ENCODE measurements at regions not wholly inside any gene's neighbourhood (a gene's known extent, or its start where the extent isn't known, plus 50 kb on each side); places are given as distances from the start of the nearest gene placed in this dataset.

- Histone ChIP-seq H3K4me3 (ENCODE audit: low read depth, low read length) (no peak overlapping the region), H3K36me3 (ENCODE audit: control insufficient read depth, insufficient read depth, low read length) (no peaks in the 10 kb centered on the region), H3K27me3 (ENCODE audit: control insufficient read depth, insufficient read depth, low read length) (no peaks in the 10 kb centered on the region)
- POLR2A ChIA-PET = no interaction called here
- CTCF ChIA-PET = interaction anchor here (0.6 kb wide), 1 partner anchor 424 kb away, joined by 3 read pairs; no protein-coding TSS in a partner anchor
- no peak for DNase-seq (ENCODE audit: low read depth)
- TF ChIP-seq, protein P1, sequence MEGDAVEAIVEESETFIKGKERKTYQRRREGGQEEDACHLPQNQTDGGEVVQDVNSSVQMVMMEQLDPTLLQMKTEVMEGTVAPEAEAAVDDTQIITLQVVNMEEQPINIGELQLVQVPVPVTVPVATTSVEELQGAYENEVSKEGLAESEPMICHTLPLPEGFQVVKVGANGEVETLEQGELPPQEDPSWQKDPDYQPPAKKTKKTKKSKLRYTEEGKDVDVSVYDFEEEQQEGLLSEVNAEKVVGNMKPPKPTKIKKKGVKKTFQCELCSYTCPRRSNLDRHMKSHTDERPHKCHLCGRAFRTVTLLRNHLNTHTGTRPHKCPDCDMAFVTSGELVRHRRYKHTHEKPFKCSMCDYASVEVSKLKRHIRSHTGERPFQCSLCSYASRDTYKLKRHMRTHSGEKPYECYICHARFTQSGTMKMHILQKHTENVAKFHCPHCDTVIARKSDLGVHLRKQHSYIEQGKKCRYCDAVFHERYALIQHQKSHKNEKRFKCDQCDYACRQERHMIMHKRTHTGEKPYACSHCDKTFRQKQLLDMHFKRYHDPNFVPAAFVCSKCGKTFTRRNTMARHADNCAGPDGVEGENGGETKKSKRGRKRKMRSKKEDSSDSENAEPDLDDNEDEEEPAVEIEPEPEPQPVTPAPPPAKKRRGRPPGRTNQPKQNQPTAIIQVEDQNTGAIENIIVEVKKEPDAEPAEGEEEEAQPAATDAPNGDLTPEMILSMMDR (IDR thresholded peaks at IDR 0.05; ENCODE audit: insufficient read depth, low read depth, low read length) = no peak
Observed at GRCh38 chr3:16811950-16812349, 72.8 kb upstream of the PLCL2 start.

DNA sequence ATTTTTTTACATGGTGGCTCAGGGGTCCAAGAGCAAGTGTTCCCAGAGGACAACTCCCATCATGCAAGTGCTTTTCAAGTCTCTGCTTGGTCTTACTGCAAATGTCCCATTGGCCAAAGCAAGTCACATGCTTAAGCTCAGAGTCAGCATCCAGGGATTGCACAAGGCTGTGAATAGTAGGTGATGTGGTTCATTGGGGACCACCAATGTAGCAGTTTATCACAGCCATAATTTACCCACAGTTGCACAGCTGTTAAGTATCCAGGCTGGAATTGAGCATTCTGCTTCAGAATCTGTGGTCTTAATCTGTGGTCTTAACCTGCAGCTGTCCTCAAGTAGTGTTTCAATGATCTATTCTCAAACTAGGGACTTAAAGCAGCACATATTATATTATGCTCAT lies 71.4 kb upstream of the PLCL2 start:
- CTCF ChIA-PET = no interaction called here
- POLR2A ChIA-PET = no interaction called here
- H3K4me3 ChIP-seq (ENCODE audit: low read depth, low read length) = no peak overlapping the region
- no peaks in the 10 kb centered on the region for H3K27me3 ChIP-seq (ENCODE audit: control insufficient read depth, insufficient read depth, low read length)
- no peaks in the 10 kb centered on the region for H3K36me3 ChIP-seq (ENCODE audit: control insufficient read depth, insufficient read depth, low read length)
- no peak for DNase-seq (ENCODE audit: low read depth)
- TF ChIP-seq, protein P1 (IDR thresholded peaks at IDR 0.05; ENCODE audit: insufficient read depth, low read depth, low read length) = no peak

DNA sequence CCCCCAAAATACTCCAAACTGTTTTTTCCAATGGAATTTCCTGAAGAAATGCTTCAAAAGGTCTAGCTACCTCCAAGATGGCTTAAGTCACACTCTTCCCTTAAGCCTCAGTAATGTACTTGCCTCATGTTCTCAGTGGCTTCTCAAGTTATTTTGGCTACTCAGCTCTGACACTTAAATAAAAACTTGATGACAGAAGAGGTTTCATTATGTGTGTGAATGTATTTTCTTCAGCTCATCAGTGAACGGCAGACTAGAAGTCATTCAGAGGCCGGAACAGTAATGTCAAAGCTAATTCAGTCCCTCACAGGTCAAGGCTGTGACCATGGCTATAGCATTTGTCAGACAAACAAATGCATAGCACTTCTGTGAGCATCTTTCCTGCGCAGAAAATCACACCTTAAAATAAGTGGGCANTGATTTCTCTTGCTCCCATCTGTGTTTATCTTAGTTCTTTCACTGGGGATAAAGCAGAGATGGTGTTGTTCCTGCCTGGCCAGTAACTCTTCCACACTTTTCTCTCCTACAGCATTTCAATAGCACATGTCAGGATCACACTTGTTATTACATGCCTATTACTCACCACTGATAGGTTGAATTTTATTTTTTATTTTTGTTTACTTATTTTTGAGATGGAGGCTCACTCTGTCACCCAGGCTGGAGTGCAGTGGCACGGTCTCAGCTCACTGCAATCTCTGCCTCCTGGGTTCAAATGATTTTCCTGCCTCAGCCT lies 68.5 kb upstream of the PLCL2 start:
- Histone ChIP-seq H3K27me3 (ENCODE audit: control insufficient read depth, insufficient read depth, low read length) (no peaks in the 10 kb centered on the region; the same call in 1 of the 2 replicates), H3K36me3 (ENCODE audit: control insufficient read depth, insufficient read depth, low read length) (no peaks in the 10 kb centered on the region), H3K4me3 (ENCODE audit: low read depth, low read length) (no peak overlapping the region)
- ChIA-PET CTCF (no interaction called here), POLR2A (no interaction called here)
- TF ChIP-seq, protein P1 (IDR thresholded peaks at IDR 0.05; ENCODE audit: insufficient read depth, low read depth, low read length) = no peak
- DNase-seq (ENCODE audit: low read depth) = no peak

DNA sequence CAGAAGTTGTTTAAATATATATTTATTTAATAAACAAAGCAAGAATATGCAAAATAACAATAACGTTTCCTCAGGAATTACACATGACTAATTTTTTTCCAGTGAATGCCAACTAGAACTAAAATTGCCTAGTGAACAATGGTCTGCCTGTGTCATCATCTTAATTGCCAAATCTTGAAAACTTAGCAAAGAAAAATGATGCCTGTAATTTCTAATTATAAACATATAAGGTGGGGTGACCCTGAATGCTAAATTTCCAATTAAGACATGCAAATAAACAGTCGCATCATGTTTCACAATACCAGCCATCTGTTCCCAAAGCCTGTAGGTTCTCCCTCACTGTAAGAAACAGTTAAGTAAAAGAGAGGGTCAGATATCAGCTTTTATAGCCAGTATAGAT lies 67.6 kb upstream of the PLCL2 start:
- Histone ChIP-seq H3K4me3 (ENCODE audit: low read depth, low read length) (no peak overlapping the region), H3K27me3 (ENCODE audit: control insufficient read depth, insufficient read depth, low read length) (no peaks in the 10 kb centered on the region; the same call in 1 of the 2 replicates), H3K36me3 (ENCODE audit: control insufficient read depth, insufficient read depth, low read length) (no peaks in the 10 kb centered on the region)
- TF ChIP-seq, protein P1 (IDR thresholded peaks at IDR 0.05; ENCODE audit: insufficient read depth, low read depth, low read length) = no peak
- ChIA-PET CTCF (no interaction called here), POLR2A (no interaction called here)
- no peak for DNase-seq (ENCODE audit: low read depth)

DNA sequence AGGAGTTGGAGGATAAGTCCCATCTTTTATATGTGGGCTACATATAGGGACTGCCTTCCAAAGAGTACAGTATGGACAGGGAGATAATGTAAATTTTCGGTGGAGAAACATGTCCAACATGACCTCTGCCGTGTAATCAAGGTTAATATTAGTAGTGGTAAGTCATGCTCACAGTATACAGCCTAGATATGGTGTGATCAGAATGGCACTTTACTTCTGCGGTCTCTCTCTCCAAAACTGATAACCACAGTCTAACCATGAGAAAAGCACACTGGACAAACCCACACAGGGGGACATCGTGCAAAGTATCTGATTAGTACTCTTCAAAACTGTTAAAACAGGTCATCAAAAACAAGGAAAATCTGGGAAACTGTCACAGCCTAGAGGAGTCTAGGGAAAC lies 66.6 kb upstream of the PLCL2 start:
- ChIA-PET POLR2A (no interaction called here), CTCF (no interaction called here)
- Histone ChIP-seq H3K27me3 (ENCODE audit: control insufficient read depth, insufficient read depth, low read length) (no peaks in the 10 kb centered on the region; the same call in 1 of the 2 replicates), H3K4me3 (ENCODE audit: low read depth, low read length) (no peak overlapping the region), H3K36me3 (ENCODE audit: control insufficient read depth, insufficient read depth, low read length) (no peaks in the 10 kb centered on the region)
- DNase-seq (ENCODE audit: low read depth) = no peak
- TF ChIP-seq, protein P1 (IDR thresholded peaks at IDR 0.05; ENCODE audit: insufficient read depth, low read depth, low read length) = no peak
